Activated naive CD8-positive, alpha-beta T cell treated with anti-CD3 and anti-CD28 coated beads for 36 hours (primary cell): ENCODE measurements at regions not wholly inside any gene's neighbourhood (a gene's known extent, or its start where the extent isn't known, plus 50 kb on each side); places are given as distances from the start of the nearest gene placed in this dataset.

Source experiments
- DNase-seq: peaks from one replicate; pipeline ENCODE4 v3.0.0; 2021
- H3K27ac Mint-ChIP-seq: one replicate; pipeline ENCODE4 v1.8.0; 2022; ENCODE audit warnings: mild to moderate bottlenecking, moderate library complexity, mixed read lengths
- H3K27me3 Mint-ChIP-seq: one replicate; pipeline ENCODE4 v1.8.0; 2022; ENCODE audit warnings: mild to moderate bottlenecking, mixed read lengths
- H3K36me3 Mint-ChIP-seq: one replicate; pipeline ENCODE4 v1.8.0; 2021; ENCODE audit warnings: mild to moderate bottlenecking, mixed read lengths
- H3K4me1 Mint-ChIP-seq: one replicate; pipeline ENCODE4 v1.8.0; 2021; ENCODE audit warnings: mixed read lengths
- H3K4me3 Mint-ChIP-seq: one replicate; pipeline ENCODE4 v1.8.0; 2022; ENCODE audit warnings: mild to moderate bottlenecking, moderate library complexity, mixed read lengths
- H3K9me3 Mint-ChIP-seq: one replicate; pipeline ENCODE4 v1.8.0; 2022; ENCODE audit warnings: mixed read lengths

- Mint-ChIP-seq H3K9me3 (peaks cover 17% of the 10 kb centered on the region), H3K27me3 (no peaks in the 10 kb centered on the region), H3K27ac (no peak overlapping the region), H3K36me3 (peaks cover 4% of the 10 kb centered on the region), H3K4me1 (peaks cover 6% of the 10 kb centered on the region), H3K4me3 (no peak overlapping the region)
- DNase-seq, result no peak
Observed at GRCh38 chr10:32155075-32155516, 98.9 kb upstream of the KIF5B start.

- no peak overlapping the region for H3K27ac Mint-ChIP-seq
- H3K27me3 Mint-ChIP-seq, result no peaks in the 10 kb centered on the region
- DNase-seq, result no peak
- peaks cover 4% of the 10 kb centered on the region for H3K36me3 Mint-ChIP-seq
- no peak overlapping the region for H3K4me3 Mint-ChIP-seq
- H3K9me3 Mint-ChIP-seq, result peaks cover 17% of the 10 kb centered on the region
- H3K4me1 Mint-ChIP-seq, result peaks cover 10% of the 10 kb centered on the region
Observed at GRCh38 chr10:32153931-32154330, 97.7 kb upstream of the KIF5B start.

- Mint-ChIP-seq H3K27ac (no peak overlapping the region), H3K4me3 (no peak overlapping the region), H3K36me3 (peaks cover 4% of the 10 kb centered on the region), H3K9me3 (peaks cover 17% of the 10 kb centered on the region), H3K4me1 (peaks cover 10% of the 10 kb centered on the region), H3K27me3 (no peaks in the 10 kb centered on the region)
- DNase-seq, result no peak
Observed at GRCh38 chr10:32153252-32153651, 97.0 kb upstream of the KIF5B start.

- no peak for DNase-seq
- peaks cover 20% of the 10 kb centered on the region for H3K9me3 Mint-ChIP-seq
- peaks cover 4% of the 10 kb centered on the region for H3K36me3 Mint-ChIP-seq
- H3K27me3 Mint-ChIP-seq, result no peaks in the 10 kb centered on the region
- no peak overlapping the region for H3K4me3 Mint-ChIP-seq
- peaks cover 10% of the 10 kb centered on the region for H3K4me1 Mint-ChIP-seq
- H3K27ac Mint-ChIP-seq, result no peak overlapping the region
Observed at GRCh38 chr10:32151871-32152270, 95.6 kb upstream of the KIF5B start.

GRCh38 chr10:32150532-32151101 lies 94.4 kb upstream of the KIF5B start:
- no peak for DNase-seq
- Mint-ChIP-seq H3K36me3 (peaks cover 4% of the 10 kb centered on the region), H3K4me1 (peaks cover 10% of the 10 kb centered on the region), H3K4me3 (no peak overlapping the region), H3K27me3 (no peaks in the 10 kb centered on the region), H3K27ac (no peak overlapping the region), H3K9me3 (peaks cover 20% of the 10 kb centered on the region)

- peaks cover 10% of the 10 kb centered on the region for H3K4me1 Mint-ChIP-seq
- H3K9me3 Mint-ChIP-seq, result peaks cover 13% of the 10 kb centered on the region
- peak overlapping the region; percentile 12 for H3K27ac Mint-ChIP-seq
- no peak overlapping the region for H3K4me3 Mint-ChIP-seq
- no peak for DNase-seq
- no peaks in the 10 kb centered on the region for H3K27me3 Mint-ChIP-seq
- no peaks in the 10 kb centered on the region for H3K36me3 Mint-ChIP-seq
Observed at GRCh38 chr10:32149252-32149955, 93.2 kb upstream of the KIF5B start.

GRCh38 chr10:32148864-32149251 lies 92.6 kb upstream of the KIF5B start:
- no peak overlapping the region for H3K27ac Mint-ChIP-seq
- peaks cover 13% of the 10 kb centered on the region for H3K9me3 Mint-ChIP-seq
- no peaks in the 10 kb centered on the region for H3K27me3 Mint-ChIP-seq
- peaks cover 10% of the 10 kb centered on the region for H3K4me1 Mint-ChIP-seq
- no peak overlapping the region for H3K4me3 Mint-ChIP-seq
- H3K36me3 Mint-ChIP-seq, result no peaks in the 10 kb centered on the region
- no peak for DNase-seq

GRCh38 chr10:32147730-32148129 lies 91.5 kb upstream of the KIF5B start:
- Mint-ChIP-seq H3K27me3 (no peaks in the 10 kb centered on the region), H3K36me3 (no peaks in the 10 kb centered on the region), H3K4me3 (no peak overlapping the region), H3K9me3 (peaks cover 3% of the 10 kb centered on the region), H3K27ac (no peak overlapping the region), H3K4me1 (peaks cover 9% of the 10 kb centered on the region)
- no peak for DNase-seq

- H3K9me3 Mint-ChIP-seq, result peaks cover 3% of the 10 kb centered on the region
- no peak overlapping the region for H3K4me3 Mint-ChIP-seq
- no peak overlapping the region for H3K27ac Mint-ChIP-seq
- no peak for DNase-seq
- peaks cover 9% of the 10 kb centered on the region for H3K4me1 Mint-ChIP-seq
- no peaks in the 10 kb centered on the region for H3K27me3 Mint-ChIP-seq
- H3K36me3 Mint-ChIP-seq, result no peaks in the 10 kb centered on the region
Observed at GRCh38 chr10:32146166-32146565, 89.9 kb upstream of the KIF5B start.

- Mint-ChIP-seq H3K4me1 (peaks cover 4% of the 10 kb centered on the region), H3K4me3 (no peak overlapping the region), H3K36me3 (no peaks in the 10 kb centered on the region), H3K9me3 (peaks cover 3% of the 10 kb centered on the region), H3K27ac (no peak overlapping the region), H3K27me3 (no peaks in the 10 kb centered on the region)
- no peak for DNase-seq
Observed at GRCh38 chr10:32144817-32145688, 88.8 kb upstream of the KIF5B start.

- Mint-ChIP-seq H3K4me3 (no peak overlapping the region), H3K9me3 (peaks cover 3% of the 10 kb centered on the region), H3K4me1 (no peaks in the 10 kb centered on the region), H3K36me3 (no peaks in the 10 kb centered on the region), H3K27me3 (no peaks in the 10 kb centered on the region), H3K27ac (no peak overlapping the region)
- DNase-seq, result no peak
Observed at GRCh38 chr10:32143302-32143847, 87.2 kb upstream of the KIF5B start.

- DNase-seq, result no peak
- H3K9me3 Mint-ChIP-seq, result peaks cover under 1% of the 10 kb centered on the region
- H3K36me3 Mint-ChIP-seq, result no peaks in the 10 kb centered on the region
- no peak overlapping the region for H3K4me3 Mint-ChIP-seq
- no peak overlapping the region for H3K27ac Mint-ChIP-seq
- no peaks in the 10 kb centered on the region for H3K4me1 Mint-ChIP-seq
- no peaks in the 10 kb centered on the region for H3K27me3 Mint-ChIP-seq
Observed at GRCh38 chr10:32142646-32143045, 86.4 kb upstream of the KIF5B start.

GRCh38 chr10:32141018-32141807 lies 85.0 kb upstream of the KIF5B start:
- no peaks in the 10 kb centered on the region for H3K36me3 Mint-ChIP-seq
- H3K4me1 Mint-ChIP-seq, result no peaks in the 10 kb centered on the region
- H3K9me3 Mint-ChIP-seq, result no peaks in the 10 kb centered on the region
- H3K27ac Mint-ChIP-seq, result no peak overlapping the region
- DNase-seq, result no peak
- H3K27me3 Mint-ChIP-seq, result no peaks in the 10 kb centered on the region
- H3K4me3 Mint-ChIP-seq, result no peak overlapping the region

GRCh38 chr10:32140403-32140802 lies 84.2 kb upstream of the KIF5B start:
- no peak for DNase-seq
- no peaks in the 10 kb centered on the region for H3K9me3 Mint-ChIP-seq
- no peak overlapping the region for H3K27ac Mint-ChIP-seq
- no peaks in the 10 kb centered on the region for H3K36me3 Mint-ChIP-seq
- no peaks in the 10 kb centered on the region for H3K4me1 Mint-ChIP-seq
- H3K27me3 Mint-ChIP-seq, result no peaks in the 10 kb centered on the region
- H3K4me3 Mint-ChIP-seq, result no peak overlapping the region
